ENCODE measurements at regions not wholly inside any gene's neighbourhood (a gene's known extent, or its start where the extent isn't known, plus 50 kb on each side); places are given as distances from the start of the nearest gene placed in this dataset.

GRCh38 chrX:87425618-87426017 lies 92.0 kb upstream of the KLHL4 start:
- TF ChIP-seq CTCF (IDR thresholded peaks at IDR 0.05; ENCODE audit: insufficient read depth, low read length), result no peak
- no peak for TF ChIP-seq REST (IDR thresholded peaks at IDR 0.05; ENCODE audit: insufficient replicate concordance, low read depth)
- TF ChIP-seq POLR2AphosphoS5 (IDR thresholded peaks at IDR 0.05; ENCODE audit: low read depth), result no peak
- no peak for TF ChIP-seq GABPA (IDR thresholded peaks at IDR 0.05; ENCODE audit: low read depth)
- peak; percentile 65; the same call in 1 of the 2 replicates for TF ChIP-seq SPI1 (IDR thresholded peaks at IDR 0.05; ENCODE audit: borderline replicate concordance, low read depth)

All from HL-60 (cell line).